ENCODE measurements at regions not wholly inside any gene's neighbourhood (a gene's known extent, or its start where the extent isn't known, plus 50 kb on each side); places are given as distances from the start of the nearest gene placed in this dataset.
"Not testable (repeated sequence)": the region's sequence is repeated elsewhere in the genome, so short reads cannot be mapped to it uniquely, and the experiment has no call there.

GRCh38 chr1:226461087-226461486, 53.2 kb upstream of the PARP1 start:
- Histone ChIP-seq H3K4me1 (no peaks in the 10 kb centered on the region), H3K9me3 (no peaks in the 10 kb centered on the region), H3K27me3 (no peaks in the 10 kb centered on the region), H3K27ac (no peak overlapping the region), H3K4me3 (no peak overlapping the region), H3K36me3 (no peaks in the 10 kb centered on the region)
- DNase-seq: no peak
- no peak for FAIRE-seq
- no peak for TF ChIP-seq CTCF (IDR thresholded peaks at IDR 0.05)
- intact Hi-C loops (cut with DNase I): no loop called here
- 81 to 84% methylated on average over 4 of the region's 4 CpGs for WGBS, 2 donors
- ATAC-seq: no peak

DNA sequence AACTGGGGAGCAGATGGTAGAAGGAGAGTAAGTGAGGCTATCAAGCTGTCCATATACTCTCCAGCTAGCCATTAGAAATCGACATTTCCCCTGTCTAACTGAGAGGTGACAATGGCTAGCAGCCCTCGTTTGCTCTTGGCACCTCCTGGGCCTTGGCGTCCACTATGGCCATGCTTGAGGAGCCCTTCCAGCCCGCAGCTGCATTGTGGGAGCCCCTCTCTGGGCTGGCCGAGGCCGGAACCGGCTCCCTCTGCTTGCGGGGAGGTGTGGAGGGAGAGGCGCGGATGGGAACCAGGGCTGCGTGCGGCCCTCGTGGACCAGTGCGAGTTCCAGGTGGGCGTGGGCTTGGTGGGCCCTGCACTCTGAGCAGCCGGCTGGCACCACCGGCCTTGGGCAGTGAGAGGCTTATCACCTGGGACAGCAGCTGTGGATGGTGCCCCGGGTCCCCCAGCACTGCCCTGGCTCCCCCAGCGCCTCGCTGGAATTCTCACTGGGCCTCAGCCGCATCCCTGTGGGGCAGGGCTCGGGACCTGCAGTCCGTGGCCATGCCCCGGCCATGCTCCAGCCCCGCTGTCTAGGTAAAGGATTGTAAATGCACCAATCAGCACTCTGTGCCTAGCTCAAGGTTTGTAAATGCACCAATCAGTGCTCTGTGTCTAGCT, 56.2 kb upstream of the PARP1 start:
- Histone ChIP-seq H3K4me3 (no peak overlapping the region), H3K27me3 (no peaks in the 10 kb centered on the region), H3K4me1 (no peaks in the 10 kb centered on the region), H3K9me3 (no peaks in the 10 kb centered on the region), H3K27ac (no peak overlapping the region), H3K36me3 (no peaks in the 10 kb centered on the region)
- ATAC-seq (no peak), DNase-seq (no peak), FAIRE-seq (no peak)
- 92 to 96% methylated on average over 25 of the region's 25 CpGs for WGBS, 2 donors
- TF ChIP-seq CTCF (IDR thresholded peaks at IDR 0.05): no peak
- intact Hi-C loops (cut with DNase I): no loop called here

GRCh38 chr1:226464587-226464971, 56.7 kb upstream of the PARP1 start:
- FAIRE-seq; H3K36me3 ChIP-seq; intact Hi-C loops (cut with DNase I); H3K9me3 ChIP-seq; DNase-seq; H3K4me3 ChIP-seq; H3K27ac ChIP-seq; H3K4me1 ChIP-seq; H3K27me3 ChIP-seq; ATAC-seq: not testable (repeated sequence)
- WGBS, 2 donors: 90 to 92% methylated on average over 2 of the region's 2 CpGs

GRCh38 chr1:226466296-226466695, 58.4 kb upstream of the PARP1 start:
- WGBS, 2 donors: 71 to 81% methylated on average over 5 of the region's 5 CpGs
- Histone ChIP-seq H3K36me3 (no peaks in the 10 kb centered on the region), H3K9me3 (no peaks in the 10 kb centered on the region), H3K4me1 (no peaks in the 10 kb centered on the region), H3K27ac (no peak overlapping the region), H3K4me3 (no peak overlapping the region), H3K27me3 (no peaks in the 10 kb centered on the region)
- FAIRE-seq (no peak), DNase-seq (no peak), ATAC-seq (no peak)
- no peak for TF ChIP-seq CTCF (IDR thresholded peaks at IDR 0.05)
- intact Hi-C loops (cut with DNase I): no loop called here

GRCh38 chr1:226467443-226467842, 59.5 kb upstream of the PARP1 start:
- H3K27ac ChIP-seq: no peak overlapping the region
- TF ChIP-seq CTCF (IDR thresholded peaks at IDR 0.05): no peak
- intact Hi-C loops (cut with DNase I): no loop called here
- H3K36me3 ChIP-seq: no peaks in the 10 kb centered on the region
- H3K9me3 ChIP-seq: no peaks in the 10 kb centered on the region
- FAIRE-seq: no peak
- H3K4me3 ChIP-seq: no peak overlapping the region
- ATAC-seq: no peak
- H3K27me3 ChIP-seq: no peaks in the 10 kb centered on the region
- DNase-seq: no peak
- 68 to 77% methylated on average over 4 of the region's 4 CpGs for WGBS, 2 donors
- no peaks in the 10 kb centered on the region for H3K4me1 ChIP-seq

Measured in pancreas (tissue), 10 donors.